Left renal cortex interstitium (tissue), 4 donors: ENCODE measurements at regions not wholly inside any gene's neighbourhood (a gene's known extent, or its start where the extent isn't known, plus 50 kb on each side); places are given as distances from the start of the nearest gene placed in this dataset.
"Not testable (repeated sequence)": the region's sequence is repeated elsewhere in the genome, so short reads cannot be mapped to it uniquely, and the experiment has no call there.

Source experiments
- DNase-seq, 4 donors: peaks; one replicate each; pipeline ENCODE4 v3.0.0-alpha.2; 2013; ENCODE audit warnings: low read depth in 4 of 4, low spot score in 2 of 4, missing footprints in 1 of 4

- DNase-seq: no peak
These were observed 167.2 kb downstream of the POLR2M start for GRCh38 chr15:57873564-57874209.

DNA sequence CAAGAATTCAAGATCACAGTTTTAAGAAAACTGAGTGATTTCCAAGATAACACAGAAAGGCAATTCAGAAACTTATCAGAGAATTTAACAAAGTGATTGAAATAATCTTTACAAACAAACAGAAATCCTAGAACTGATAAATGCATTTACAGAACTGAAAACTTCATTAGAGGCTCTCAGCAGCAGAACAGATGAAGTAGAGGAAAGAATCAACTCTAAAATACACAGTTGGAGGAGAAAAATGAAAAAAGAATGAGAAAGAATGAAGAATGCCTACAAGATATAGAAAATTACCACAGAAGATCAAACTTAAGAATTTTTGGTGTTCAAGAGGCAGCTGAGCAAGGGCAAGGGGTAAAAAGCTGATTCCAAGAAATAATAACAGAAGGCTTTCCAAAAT lies 168.8 kb downstream of the POLR2M start:
- DNase-seq: no peak

DNA sequence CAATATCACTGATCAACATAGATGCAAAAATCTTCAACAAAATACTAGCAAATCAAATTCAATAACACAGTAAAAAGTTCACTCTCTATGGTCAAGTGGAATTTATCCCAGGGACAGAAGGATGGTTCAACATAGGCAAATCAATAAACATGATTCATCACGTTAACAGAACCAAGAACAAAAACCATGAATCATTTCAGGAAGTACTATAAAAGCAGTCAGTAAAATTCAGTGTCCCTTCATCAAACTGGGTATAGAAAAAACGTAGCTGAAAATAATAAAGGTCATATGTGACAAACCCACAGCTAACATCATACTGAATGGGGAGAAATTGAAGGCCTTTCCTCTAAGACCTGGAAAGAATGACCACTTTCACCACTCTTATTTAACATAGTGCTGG lies 172.1 kb downstream of the POLR2M start:
- no peak for DNase-seq

GRCh38 chr15:57881361-57881760 lies 174.8 kb downstream of the POLR2M start:
- DNase-seq: no peak

DNA sequence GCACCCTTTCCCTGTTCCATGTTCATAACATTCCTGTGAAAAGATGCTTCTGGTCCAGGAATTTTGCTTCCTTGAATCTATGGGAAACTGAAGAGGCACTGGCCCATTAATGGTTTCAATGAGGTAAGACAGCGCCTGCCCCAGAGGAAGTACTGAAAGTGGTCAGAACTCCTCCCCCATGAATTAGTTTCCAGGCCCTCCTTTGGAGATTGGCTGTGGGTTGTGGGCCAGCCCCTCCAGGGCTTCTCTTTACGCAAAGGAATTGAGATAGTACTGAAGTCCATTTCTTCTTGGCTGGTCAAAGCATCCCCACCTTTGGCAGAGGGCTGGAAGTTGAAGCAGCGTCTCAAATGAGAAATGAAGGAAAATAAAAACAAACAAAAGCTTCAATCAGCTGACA lies 175.5 kb downstream of the POLR2M start:
- DNase-seq: no peak

- no peak for DNase-seq
These were observed 177.2 kb downstream of the POLR2M start for GRCh38 chr15:57883701-57884100.

GRCh38 chr15:57884936-57885335 lies 178.4 kb downstream of the POLR2M start:
- DNase-seq: no peak

DNA sequence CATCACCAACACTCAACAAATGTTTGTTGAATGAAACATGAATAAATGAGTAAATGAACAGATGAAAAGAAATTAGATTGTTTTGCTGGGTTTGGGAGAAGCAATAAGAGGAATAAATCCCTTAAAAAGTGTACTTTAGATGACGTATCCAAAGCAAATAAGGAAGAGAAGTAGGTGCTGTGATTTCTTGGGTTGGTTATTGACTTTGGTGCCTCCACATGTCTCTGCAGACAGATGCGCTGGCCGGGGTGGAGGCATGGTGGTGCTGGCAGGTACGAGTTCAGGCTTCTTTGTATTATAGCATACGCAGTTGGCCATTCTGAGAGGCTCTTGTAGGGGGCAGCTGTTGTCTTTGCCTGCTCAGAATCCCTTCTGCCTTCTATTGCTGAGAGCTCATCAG lies 178.9 kb downstream of the POLR2M start:
- no peak for DNase-seq

- no peak for DNase-seq
These were observed 177.7 kb downstream of the ALDH1A2 start for GRCh38 chr15:57887825-57888224.

DNA sequence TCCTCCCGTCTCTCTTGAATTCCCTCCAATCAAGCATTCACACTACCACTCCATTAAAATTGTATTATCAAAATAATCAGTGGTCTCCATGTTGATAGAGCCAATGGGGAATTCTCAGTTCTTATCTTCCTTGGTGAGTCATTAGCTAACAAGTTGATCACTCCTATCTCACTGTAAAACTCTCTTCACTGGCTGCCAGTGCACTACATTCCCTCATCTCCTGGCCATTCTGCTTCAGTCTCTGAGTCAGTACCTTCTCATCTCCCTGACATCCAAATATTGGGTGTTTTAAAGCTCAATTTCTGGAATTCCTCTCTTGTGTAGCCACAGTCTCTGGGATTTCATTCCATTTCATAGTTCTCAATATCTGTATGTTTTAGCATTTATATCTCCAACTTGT lies 175.2 kb downstream of the ALDH1A2 start:
- no peak for DNase-seq

- no peak for DNase-seq
These were observed 174.6 kb downstream of the ALDH1A2 start for GRCh38 chr15:57890878-57891277.

- DNase-seq: no peak
These were observed 173.3 kb downstream of the ALDH1A2 start for GRCh38 chr15:57892181-57892580.

- DNase-seq: no peak
These were observed 172.5 kb downstream of the ALDH1A2 start for GRCh38 chr15:57893040-57893439.

DNA sequence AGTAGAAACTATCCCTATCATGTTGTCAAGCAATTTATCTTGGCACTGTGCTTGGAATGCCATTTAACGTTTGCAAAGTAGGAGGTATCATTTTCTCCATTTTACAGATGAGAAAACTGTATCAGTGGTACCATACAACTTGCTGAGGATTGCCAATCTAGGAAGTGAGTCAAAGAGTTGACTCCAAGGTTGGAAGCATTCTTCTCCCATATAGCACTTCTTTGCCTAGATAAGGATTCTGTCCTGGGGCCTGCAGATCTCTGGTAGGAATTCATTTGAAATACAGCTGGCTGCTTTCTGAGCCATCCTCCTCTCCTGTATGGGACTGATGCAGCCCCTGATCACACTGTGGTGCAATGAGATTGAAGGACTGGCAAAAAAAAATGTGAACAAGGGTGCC lies 170.2 kb downstream of the ALDH1A2 start:
- no peak for DNase-seq

DNA sequence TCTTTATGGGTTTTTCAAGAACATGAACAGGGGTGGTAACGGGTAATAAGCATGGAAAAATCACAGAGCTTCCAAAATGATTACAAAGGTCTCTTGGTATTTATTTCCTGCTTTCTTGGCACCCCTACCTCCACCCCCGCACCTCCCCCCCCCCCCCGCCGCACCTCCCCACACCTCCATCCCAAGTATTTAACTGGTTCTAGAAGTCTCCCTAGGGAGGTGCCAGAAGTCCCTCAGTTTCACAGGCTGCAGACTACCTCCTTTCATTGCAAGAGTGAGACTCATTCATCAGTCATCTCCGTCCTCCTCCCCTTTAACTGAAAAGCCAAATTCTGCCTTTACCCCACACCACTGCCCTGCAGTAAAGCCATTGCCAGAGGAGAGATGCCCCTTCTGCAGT lies 169.4 kb downstream of the ALDH1A2 start:
- no peak for DNase-seq

DNA sequence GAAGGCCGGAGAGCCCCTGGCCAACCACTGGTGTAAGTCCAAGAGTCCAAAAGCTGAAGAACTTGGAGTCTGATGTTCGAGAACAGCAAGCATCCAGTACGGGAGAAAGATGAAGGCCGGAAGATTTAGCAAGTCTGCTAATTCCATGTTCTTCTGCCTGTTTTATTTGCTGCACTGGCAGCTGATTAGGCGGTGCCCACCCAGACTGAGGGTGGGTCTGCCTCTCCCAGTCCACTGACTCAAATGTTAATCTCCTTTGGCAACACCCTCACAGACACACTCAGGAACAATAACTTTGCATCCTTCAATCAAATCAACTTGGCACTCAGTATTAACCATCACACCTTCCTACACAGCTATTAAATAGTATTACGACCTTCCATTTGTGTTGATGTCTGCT lies 168.6 kb downstream of the ALDH1A2 start:
- not testable (repeated sequence) for DNase-seq

DNA sequence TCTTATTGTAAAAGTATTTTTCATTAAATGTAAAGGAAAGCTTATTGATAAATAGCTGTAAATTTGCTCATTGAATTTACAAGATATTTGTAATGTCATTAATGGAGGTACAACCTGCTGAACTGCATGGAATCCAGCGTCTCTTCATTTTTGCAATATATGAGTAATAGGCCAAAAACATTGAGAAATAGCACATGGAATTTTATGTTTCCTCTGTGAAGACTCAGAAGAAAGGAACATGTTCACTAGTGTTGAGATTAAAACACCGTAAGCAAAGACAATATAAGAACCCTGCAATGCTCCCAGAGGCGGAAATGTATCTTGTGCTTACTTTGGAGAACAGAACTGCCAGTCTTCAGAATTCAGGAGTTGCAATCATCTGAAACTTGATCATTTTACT lies 167.6 kb downstream of the ALDH1A2 start:
- DNase-seq: no peak

GRCh38 chr15:57902155-57902554 lies 163.4 kb downstream of the ALDH1A2 start:
- no peak for DNase-seq
